CD4-positive, alpha-beta T cell (primary cell): ENCODE measurements at regions not wholly inside any gene's neighbourhood (a gene's known extent, or its start where the extent isn't known, plus 50 kb on each side); places are given as distances from the start of the nearest gene placed in this dataset.

Experiments used
- ATAC-seq: fragments of 200-7000 bp; cut with Tn5 transposase; one replicate; pipeline ENCODE4 v1.10.0; 2022; ENCODE audit warnings: mild to moderate bottlenecking; ENCODE audit not compliant: poor library complexity
- CTCF ChIA-PET: fragments of 350-600 bp; sonication (Branson Sonifier 250); formaldehyde crosslinking; loops from one replicate; lab custom pipeline; 2021; ENCODE audit warnings: antibody characterized with exemption, inconsistent platforms; lab: Charles Lee
- POLR2A ChIA-PET: fragments of 350-600 bp; sonication (Branson Sonifier 250); formaldehyde crosslinking; loops from one replicate; lab custom pipeline; 2021; ENCODE audit warnings: antibody characterized with exemption, inconsistent platforms; lab: Charles Lee
- DNase-seq, 14 experiments: peaks; one replicate each; pipeline ENCODE4 v3.0.0-alpha.2; 2013 to 2020; ENCODE audit warnings: mixed read lengths in 2 of 14
- H3K27ac ChIP-seq, 2 donors: one replicate each; pipeline versions ENCODE4 v1.5.1 to v1.7.0; 2013; ENCODE audit warnings: low read length in 2 of 2, low read depth in 1 of 2, mild to moderate bottlenecking in 1 of 2
- H3K27me3 ChIP-seq, 2 experiments: 1 replicate in 1 of 2; 2 replicates in 1 of 2; pipeline versions ENCODE4 v1.6.1 to v1.7.0; 2013; ENCODE audit warnings: low read length in 2 of 2, control low read depth in 1 of 2, mild to moderate bottlenecking in 1 of 2, moderate library complexity in 1 of 2; ENCODE audit not compliant: insufficient read depth in 2 of 2, control insufficient read depth in 1 of 2
- H3K36me3 ChIP-seq: one replicate; pipeline ENCODE4 v1.6.1; 2013; ENCODE audit warnings: low read length, control low read depth; ENCODE audit not compliant: insufficient read depth
- H3K4me1 ChIP-seq: one replicate; pipeline ENCODE4 v1.6.1; 2013; ENCODE audit warnings: low read length, control low read depth; ENCODE audit not compliant: insufficient read depth
- H3K4me3 ChIP-seq: one replicate; pipeline ENCODE4 v1.5.1; 2013; ENCODE audit warnings: mild to moderate bottlenecking, low read length, moderate library complexity
- H3K9me3 ChIP-seq, 2 experiments: 1 replicate in 1 of 2; 2 replicates in 1 of 2; pipeline versions ENCODE4 v1.6.1 to v1.7.0; 2013; ENCODE audit warnings: low read length in 2 of 2, mild to moderate bottlenecking in 2 of 2, control low read depth in 1 of 2, moderate library complexity in 1 of 2; ENCODE audit not compliant: control insufficient read depth in 1 of 2, insufficient read depth in 1 of 2
- H3K27ac Mint-ChIP-seq: one replicate; pipeline ENCODE4 v1.8.0; 2020; ENCODE audit warnings: mixed read lengths
- H3K27me3 Mint-ChIP-seq: one replicate; pipeline ENCODE4 v1.8.0; 2021; ENCODE audit warnings: mixed read lengths
- H3K36me3 Mint-ChIP-seq: one replicate; pipeline ENCODE4 v1.8.0; 2021; ENCODE audit warnings: low read depth, mixed read lengths
- H3K4me1 Mint-ChIP-seq: one replicate; pipeline ENCODE4 v1.8.0; 2021; ENCODE audit warnings: low read depth, mixed read lengths
- H3K4me3 Mint-ChIP-seq: one replicate; pipeline ENCODE4 v1.8.0; 2020; ENCODE audit warnings: mild to moderate bottlenecking, mixed read lengths
- H3K9me3 Mint-ChIP-seq: one replicate; pipeline ENCODE4 v1.8.0; 2020; ENCODE audit warnings: mixed read lengths
- CTCF ChIP-seq: fragments of 200-600 bp; IDR thresholded peaks from one replicate; pipeline ENCODE4 v1.8.0; 2022; ENCODE audit warnings: antibody characterized with exemption, mild to moderate bottlenecking
- intact Hi-C, 2 experiments: fragments of 100-400 bp; cut with DNase I in 1 of 2; cut with micrococcal nuclease in 1 of 2; formaldehyde crosslinking; loops; one replicate each; pipeline versions ENCODE4 v1.15.1 to v1.9.0; 2023 to 2025; cut with DNase I, micrococcal nuclease

- intact Hi-C loops, result no loop called here
- H3K9me3 Mint-ChIP-seq, result peaks cover 8% of the 10 kb centered on the region
- ChIA-PET CTCF (no interaction called here), POLR2A (no interaction called here)
- ATAC-seq (no peak), DNase-seq (no peak)
- Histone ChIP-seq H3K36me3 (no peaks in the 10 kb centered on the region), H3K4me1 (no peaks in the 10 kb centered on the region), H3K9me3 (no peaks in the 10 kb centered on the region), H3K27me3 (no peaks in the 10 kb centered on the region), H3K27ac (no peak overlapping the region), H3K4me3 (no peak overlapping the region)
- peaks cover 19% of the 10 kb centered on the region for H3K4me1 Mint-ChIP-seq
- H3K4me3 Mint-ChIP-seq, result no peak overlapping the region
- no peaks in the 10 kb centered on the region for H3K27me3 Mint-ChIP-seq
- no peak for TF ChIP-seq CTCF
- H3K36me3 Mint-ChIP-seq, result peaks cover 38% of the 10 kb centered on the region
- H3K27ac Mint-ChIP-seq, result no peak overlapping the region
Observed at GRCh38 chr5:93997562-93997961, 256.2 kb upstream of the POU5F2 start.

- no peaks in the 10 kb centered on the region for H3K36me3 ChIP-seq
- no peaks in the 10 kb centered on the region for H3K9me3 Mint-ChIP-seq
- no peak for TF ChIP-seq CTCF
- H3K27me3 ChIP-seq, result no peaks in the 10 kb centered on the region
- peaks cover 19% of the 10 kb centered on the region for H3K4me1 Mint-ChIP-seq
- H3K4me3 ChIP-seq, result no peak overlapping the region
- H3K36me3 Mint-ChIP-seq, result peaks cover 25% of the 10 kb centered on the region
- DNase-seq, result peak in 2 of 14 experiments; percentile 2 to 24
- no peak overlapping the region for H3K4me3 Mint-ChIP-seq
- POLR2A ChIA-PET, result no interaction called here
- H3K27me3 Mint-ChIP-seq, result no peaks in the 10 kb centered on the region
- no peaks in the 10 kb centered on the region for H3K9me3 ChIP-seq
- intact Hi-C loops, result no loop called here
- CTCF ChIA-PET, result interaction anchor here (0.9 kb wide), 1 partner anchor 15 kb away, joined by 3 read pairs; no protein-coding TSS in a partner anchor
- no peak overlapping the region for H3K27ac ChIP-seq
- H3K27ac Mint-ChIP-seq, result no peak overlapping the region
- no peaks in the 10 kb centered on the region for H3K4me1 ChIP-seq
- ATAC-seq, result no peak
Observed at GRCh38 chr5:93995126-93995621, 253.8 kb upstream of the POU5F2 start.

GRCh38 chr5:93993161-93993560 is 251.8 kb upstream of the POU5F2 start:
- DNase-seq, result no peak
- peaks cover 19% of the 10 kb centered on the region for H3K4me1 Mint-ChIP-seq
- peaks cover 26% of the 10 kb centered on the region for H3K36me3 Mint-ChIP-seq
- no peak overlapping the region for H3K27ac Mint-ChIP-seq
- TF ChIP-seq CTCF, result no peak
- CTCF ChIA-PET, result no interaction called here
- POLR2A ChIA-PET, result no interaction called here
- ATAC-seq, result no peak
- Histone ChIP-seq H3K27me3 (no peaks in the 10 kb centered on the region), H3K9me3 (no peaks in the 10 kb centered on the region), H3K4me3 (no peak overlapping the region), H3K4me1 (no peaks in the 10 kb centered on the region), H3K27ac (no peak overlapping the region), H3K36me3 (no peaks in the 10 kb centered on the region)
- intact Hi-C loops, result no loop called here
- H3K27me3 Mint-ChIP-seq, result no peaks in the 10 kb centered on the region
- H3K4me3 Mint-ChIP-seq, result no peak overlapping the region
- no peaks in the 10 kb centered on the region for H3K9me3 Mint-ChIP-seq
